ENCODE measurements at regions not wholly inside any gene's neighbourhood (a gene's known extent, or its start where the extent isn't known, plus 50 kb on each side); places are given as distances from the start of the nearest gene placed in this dataset.
A peak's percentile ranks its signal among the peaks of the same experiment; 100 is the strongest.

GRCh38 chr2:3138621-3139020 is 239.0 kb downstream of the EIPR1 start:
- no peak for DNase-seq

DNA sequence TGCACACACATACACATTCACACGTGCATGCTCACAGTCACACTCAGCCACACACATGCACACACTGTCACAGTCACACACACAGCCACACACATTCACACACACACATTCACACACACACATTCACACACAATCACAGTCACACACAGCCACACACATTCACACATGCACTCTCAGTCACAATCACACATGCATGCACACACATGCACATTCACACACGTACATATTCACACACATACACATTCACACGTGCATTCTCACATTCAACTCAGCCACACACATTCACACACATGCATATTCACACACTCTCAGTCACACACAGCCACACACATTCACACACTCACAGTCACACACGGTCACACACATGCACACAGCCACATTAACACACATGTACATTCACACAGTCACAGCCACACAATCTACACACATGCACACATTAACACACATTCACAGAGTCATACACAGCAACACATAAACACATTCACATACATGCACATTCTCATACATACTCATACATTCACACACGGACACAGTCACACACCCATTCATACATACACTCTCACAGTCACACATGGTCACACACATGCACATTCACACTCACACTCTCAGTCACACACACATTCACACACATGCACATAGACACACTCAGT is 239.8 kb downstream of the EIPR1 start:
- DNase-seq, result no peak

DNA sequence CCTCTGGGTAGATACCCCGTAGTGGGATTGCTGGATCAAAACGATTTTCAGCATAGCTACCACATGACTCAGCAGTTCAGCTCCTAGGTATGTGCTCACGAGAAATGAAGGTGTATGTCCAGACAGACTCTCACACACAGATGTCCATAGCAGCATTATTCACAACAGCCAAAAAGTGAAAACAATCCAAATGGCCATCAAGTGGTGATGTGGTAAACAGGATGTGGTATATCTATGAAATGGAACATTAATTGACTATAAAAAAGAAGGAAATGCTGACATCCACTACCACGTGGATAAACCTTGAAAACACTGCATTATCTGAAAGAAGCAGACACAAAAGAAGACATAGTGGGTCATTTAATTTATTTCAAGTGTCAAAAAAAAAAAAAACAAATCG is 241.9 kb downstream of the EIPR1 start:
- DNase-seq, result no peak

DNA sequence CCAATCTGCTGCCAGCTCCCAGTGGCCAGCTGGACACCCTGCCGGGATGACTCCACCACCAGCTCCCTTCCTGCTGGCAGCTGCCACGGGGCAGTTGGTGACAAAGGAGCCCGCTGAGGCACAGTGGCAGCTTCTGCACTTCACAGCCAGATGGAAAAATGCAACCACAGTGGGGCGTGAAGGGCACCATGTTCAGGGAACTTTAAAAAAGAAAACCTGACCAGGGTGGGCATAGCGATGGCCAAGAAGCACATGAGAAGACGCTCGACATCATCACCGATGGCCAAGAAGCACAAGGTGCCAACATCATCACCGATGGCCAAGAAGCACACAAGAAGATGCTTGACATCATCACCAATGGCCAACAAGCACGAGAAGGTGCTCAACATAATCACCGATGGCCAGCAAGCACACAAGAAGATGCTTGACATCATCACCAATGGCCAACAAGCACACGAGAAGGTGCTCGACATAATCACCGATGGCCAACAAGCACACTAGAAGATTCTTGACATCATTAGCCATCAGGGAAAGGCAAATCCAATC is 243.5 kb downstream of the EIPR1 start:
- no peak for DNase-seq

GRCh38 chr2:3132966-3133365 is 244.7 kb downstream of the EIPR1 start:
- DNase-seq, result no peak

GRCh38 chr2:3132466-3132865 is 245.2 kb downstream of the EIPR1 start:
- DNase-seq, result no peak

- DNase-seq, result no peak
Measured at GRCh38 chr2:3131636-3132326, 245.8 kb downstream of the EIPR1 start.

GRCh38 chr2:3130889-3131635 is 246.6 kb downstream of the EIPR1 start:
- DNase-seq, result no peak

GRCh38 chr2:3130444-3130843 is 247.2 kb downstream of the EIPR1 start:
- DNase-seq, result no peak

DNA sequence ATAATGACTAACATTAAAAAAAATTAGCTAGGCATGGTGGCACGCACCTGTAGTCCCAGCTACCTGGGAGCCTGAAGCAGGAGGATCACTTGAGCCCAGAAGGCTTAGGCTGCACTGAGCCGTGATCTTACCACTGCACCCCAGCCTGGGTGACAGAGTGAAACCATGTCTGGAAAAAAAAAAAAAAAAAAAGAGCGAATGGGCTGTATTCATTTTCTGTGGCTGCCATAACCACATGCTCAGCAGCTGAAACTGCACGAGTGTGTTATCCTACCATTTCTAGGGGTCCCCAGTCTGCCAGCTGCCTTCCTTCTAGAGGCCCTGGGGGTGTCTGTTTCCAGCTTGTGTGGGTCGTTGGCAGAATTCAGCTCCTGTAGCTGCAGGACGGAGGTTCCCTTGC is 247.8 kb downstream of the EIPR1 start:
- no peak for DNase-seq

GRCh38 chr2:3128786-3129185 is 248.8 kb downstream of the EIPR1 start:
- DNase-seq, result no peak

DNA sequence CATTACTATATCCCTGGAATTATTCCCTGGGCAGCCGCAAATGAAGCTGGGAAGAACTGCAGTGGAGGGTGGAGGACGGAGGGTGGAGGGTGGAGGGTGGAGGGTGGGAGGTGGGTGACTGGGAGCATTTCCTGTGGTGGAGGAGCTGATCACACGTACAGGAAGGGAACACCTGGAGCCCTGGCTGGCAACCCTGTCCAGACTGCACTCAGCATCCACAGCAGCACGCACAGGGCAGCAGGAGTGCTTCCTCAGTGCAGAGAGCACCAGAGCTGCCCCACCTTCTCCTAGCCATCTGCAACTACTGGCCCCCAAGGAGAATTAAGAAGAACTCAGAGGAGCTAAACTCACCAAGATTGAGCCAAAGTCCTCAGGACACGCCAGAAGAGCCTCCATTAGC is 249.9 kb downstream of the EIPR1 start:
- DNase-seq, result no peak

DNA sequence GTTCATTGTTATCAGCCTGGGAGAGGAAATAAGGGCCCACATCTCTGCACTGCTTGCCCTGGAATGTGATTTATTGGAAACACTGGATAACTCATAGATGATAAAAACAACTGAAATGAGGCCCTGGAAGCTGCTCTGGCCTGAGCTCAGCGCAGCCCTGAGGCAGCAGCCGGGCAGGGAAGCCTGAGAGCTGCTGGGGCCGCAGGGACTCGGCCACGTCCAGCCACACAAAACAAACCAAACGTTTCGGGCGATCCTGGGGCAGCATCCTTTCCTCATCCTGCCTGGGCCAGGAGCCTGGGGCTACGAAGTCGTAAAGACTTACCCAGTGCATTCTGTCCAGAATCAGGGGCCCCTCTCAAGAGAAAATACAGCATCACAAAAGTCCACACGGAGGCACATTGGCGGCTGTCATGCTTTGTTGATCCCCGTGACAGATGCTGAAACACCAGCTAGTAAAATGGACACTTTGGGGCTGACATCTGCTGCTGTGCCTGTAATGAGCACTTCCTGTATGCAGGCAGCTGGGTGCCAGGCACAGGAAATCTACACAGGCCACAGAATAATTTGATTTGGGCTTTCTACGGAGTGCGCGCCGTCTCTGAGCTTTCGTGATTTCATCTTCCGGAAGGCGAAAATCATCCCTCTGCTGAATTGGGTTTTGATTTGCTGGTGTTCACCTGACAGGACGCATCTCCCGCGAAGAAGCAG is 250.6 kb downstream of the EIPR1 start:
- peak; percentile 80 for DNase-seq

- no peak for DNase-seq
Measured at GRCh38 chr2:3126171-3126910, 251.3 kb downstream of the EIPR1 start.

DNA sequence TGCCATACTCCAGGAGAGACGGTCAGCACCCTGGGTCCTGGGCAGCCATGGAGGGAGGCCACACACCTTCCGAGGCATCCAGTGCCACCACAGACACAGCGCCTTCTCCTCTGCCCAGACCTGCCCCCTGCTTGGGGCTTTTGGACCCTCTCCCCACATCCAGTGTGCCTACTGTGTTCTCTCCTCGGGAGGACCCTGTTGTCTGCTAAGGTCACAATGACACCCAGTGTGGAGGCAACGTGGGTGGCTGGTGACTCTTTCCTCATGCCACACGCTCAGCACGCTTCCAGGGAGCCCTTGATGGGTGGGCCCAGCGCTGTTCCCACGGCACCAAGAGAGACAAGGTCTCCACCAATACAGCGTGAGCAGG is 251.9 kb downstream of the EIPR1 start:
- no peak for DNase-seq

DNA sequence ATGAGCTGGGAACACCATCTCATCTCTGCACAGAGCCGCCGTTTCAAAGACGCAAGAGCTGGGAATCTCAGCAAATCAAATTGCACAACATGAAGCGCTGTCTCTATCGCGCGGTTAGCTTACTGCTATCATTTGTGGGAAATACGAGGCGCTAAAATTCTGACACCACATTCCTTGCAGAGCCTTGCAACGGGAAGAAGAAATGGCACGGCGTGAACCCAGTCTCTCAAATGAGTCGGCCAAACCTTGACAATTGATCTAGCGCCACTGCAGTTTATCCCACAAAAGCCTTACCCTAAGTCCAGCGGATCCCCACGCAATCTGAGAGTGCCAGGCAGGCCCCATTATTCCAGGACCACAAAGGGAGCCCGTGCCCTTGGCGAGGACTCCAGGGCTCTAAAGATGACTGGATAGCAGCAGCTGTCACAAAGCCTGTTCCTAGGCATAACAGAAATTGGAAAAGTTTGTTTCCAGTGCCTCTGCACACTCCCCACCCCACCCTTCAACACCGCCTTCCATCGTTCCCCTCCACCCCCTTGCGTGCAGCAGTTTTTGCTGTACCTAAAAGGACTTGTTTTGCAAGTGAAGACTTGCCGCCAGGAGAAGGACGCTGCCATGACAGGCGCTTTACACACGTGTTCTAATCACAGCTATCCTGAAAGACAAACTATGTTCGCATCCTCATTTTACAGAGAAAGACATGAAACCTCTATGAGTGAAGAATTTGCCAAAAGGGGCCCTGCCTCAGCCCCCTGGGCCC is 252.4 kb downstream of the EIPR1 start:
- DNase-seq, result peak; percentile 86

DNA sequence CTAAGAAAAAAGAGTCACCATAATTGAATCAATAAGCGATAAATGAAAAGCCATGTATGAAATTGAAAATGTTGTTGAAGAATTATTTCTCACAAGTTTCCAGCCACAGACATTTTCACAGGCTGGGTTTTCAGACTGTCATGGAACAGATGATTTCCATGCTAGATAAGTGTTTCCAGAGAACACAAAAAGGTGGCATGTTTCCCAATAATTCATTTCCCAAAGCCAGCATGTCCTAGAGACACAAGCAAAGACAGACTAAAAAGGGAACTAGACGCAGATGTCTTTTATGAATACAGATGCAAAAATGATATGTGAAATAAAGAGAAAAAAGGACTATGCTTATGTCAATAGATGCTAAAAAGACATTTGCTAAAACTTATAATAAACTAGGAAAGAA is 255.1 kb downstream of the EIPR1 start:
- DNase-seq, result peak; percentile 71

DNA sequence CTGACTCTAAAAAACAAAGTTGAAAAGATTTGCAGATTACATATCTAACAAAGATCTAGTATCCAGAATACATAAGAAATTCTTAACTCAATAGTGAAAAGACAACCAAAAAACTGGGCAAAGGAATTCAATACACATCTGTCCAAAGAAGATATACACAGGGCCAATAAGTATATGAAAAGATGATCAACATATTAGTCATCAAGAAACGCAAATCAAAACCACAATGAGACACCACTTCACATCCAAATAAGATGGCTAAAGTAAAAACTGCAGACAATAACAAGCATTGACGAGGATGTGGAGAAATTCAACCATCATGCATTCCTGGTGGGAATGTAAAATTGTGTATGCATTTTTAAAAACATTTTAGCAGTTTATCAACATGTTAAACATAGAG is 256.0 kb downstream of the EIPR1 start:
- no peak for DNase-seq

DNA sequence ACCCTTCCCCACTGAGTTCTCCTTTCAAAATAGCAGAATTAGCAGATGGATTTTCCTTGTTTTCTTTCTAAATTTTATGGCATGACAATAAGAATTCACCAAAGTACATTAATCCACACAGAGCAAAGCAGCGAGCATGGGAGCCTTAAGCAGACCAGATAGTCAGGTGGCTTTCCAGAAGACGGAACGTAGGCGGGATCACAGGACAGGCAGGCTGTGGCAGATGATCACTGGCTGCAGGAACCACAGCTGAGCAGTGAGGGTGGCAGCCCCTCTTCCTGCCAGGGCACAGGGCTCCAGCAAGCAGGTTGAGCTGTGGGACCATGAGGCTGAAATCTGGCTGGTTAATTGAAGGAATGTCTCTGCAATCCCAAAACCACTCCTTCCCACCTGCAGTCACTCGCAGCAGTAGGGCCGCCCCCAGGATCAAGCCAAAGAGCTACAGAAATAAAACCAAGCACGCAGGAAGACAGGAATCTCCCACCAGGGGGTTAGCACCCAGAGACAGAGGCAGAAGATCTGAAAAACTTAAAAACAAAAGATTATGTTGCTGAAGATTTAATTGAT is 259.9 kb downstream of the EIPR1 start:
- DNase-seq, result peak; percentile 31

DNA sequence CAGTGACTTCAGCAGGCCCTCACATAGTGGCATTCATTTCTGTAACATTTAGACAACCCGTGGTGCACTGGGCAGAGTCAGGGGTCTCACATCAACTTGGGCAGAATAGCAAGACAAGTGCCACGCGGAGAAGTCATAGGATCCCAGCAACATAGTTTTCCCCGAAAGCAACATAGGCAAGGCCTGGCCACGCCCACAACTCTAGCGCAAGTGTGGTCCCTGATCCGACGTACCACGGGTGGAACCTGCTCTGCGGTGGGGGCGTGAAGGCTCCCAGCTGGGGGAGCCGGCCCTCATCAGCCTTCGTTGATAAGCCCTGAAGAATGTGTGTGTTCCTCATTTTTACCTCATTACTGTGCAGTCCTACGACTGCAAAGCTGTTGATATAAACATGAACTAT is 261.2 kb downstream of the EIPR1 start:
- no peak for DNase-seq

Measured in tongue (tissue), 1 donor.